GM18873 (cell line): ENCODE measurements at regions not wholly inside any gene's neighbourhood (a gene's known extent, or its start where the extent isn't known, plus 50 kb on each side); places are given as distances from the start of the nearest gene placed in this dataset.
"Not testable (repeated sequence)": the region's sequence is repeated elsewhere in the genome, so short reads cannot be mapped to it uniquely, and the experiment has no call there.

Source experiments
- ATAC-seq: cut with Tn5 transposase; IDR thresholded peaks from one replicate; pipeline ENCODE4 v1.9.1; 2021; ENCODE audit warnings: mild to moderate bottlenecking, moderate library complexity, moderate number of reproducible peaks; ENCODE audit not compliant: unreplicated experiment, low FRiP score

- not testable (repeated sequence) for ATAC-seq
These were observed 298.8 kb upstream of the LRRC3B start for GRCh38 chr3:26323741-26324140.

GRCh38 chr3:26340001-26340400 lies 282.6 kb upstream of the LRRC3B start:
- no peak for ATAC-seq

DNA sequence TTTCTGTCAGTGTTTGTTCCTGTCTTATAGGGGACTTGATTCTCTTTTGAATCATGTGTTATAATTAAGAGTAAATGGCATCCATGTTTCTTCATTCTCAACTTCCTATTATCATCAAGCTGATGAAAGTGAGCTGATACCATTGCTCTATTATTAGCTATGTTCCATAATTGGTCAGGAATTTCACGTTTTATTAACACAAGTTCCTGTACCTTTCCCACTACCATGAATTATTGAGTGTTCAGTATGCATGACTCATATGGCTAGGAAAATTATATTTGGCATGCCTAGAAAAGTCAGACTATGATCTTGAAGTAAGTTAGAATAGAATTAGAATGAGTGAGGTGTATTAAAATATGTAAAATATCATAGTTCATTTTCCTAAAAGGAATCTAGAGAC lies 278.9 kb upstream of the LRRC3B start:
- no peak for ATAC-seq

- no peak for ATAC-seq
These were observed 277.0 kb upstream of the LRRC3B start for GRCh38 chr3:26345613-26346012.

DNA sequence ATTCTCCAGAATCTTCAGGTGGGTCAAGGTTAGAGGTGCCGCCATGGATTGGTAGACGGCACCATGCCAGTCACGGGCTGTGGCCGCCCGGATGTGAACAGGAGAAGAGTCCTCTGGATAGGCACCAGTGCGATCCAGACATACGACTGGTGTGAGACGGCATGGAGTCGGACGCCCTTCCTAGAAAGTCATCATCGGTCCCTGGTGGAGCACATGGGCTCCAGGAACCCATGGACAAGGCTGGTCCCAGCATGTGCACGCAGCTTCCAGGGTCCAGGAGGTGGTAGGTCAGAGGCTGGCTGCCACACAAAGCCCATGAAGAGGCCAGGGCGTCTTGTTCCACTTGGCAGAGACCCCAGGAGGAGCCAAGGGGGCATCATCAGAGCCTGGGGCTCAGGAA lies 276.1 kb upstream of the LRRC3B start:
- no peak for ATAC-seq

- no peak for ATAC-seq
These were observed 275.4 kb upstream of the LRRC3B start for GRCh38 chr3:26347150-26347549.

DNA sequence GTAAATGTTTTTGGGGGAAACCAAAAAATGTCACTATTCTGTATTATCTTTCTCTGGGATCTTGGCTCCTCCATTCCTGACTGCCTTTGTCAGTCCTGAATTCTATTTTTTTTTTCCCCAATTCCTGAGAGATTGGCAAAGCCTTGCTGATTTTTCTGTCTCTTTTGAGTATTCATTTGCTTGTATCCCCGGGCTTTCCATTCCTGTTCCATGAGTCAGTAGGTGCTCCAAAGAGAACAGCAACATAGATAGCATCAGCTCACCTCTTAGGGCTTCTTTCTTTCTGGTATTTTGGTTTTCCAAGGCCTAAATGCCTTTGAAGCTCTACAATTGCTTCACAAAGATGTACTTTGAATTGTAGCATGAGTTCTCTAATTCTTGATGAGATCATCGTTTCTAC lies 271.7 kb upstream of the LRRC3B start:
- no peak for ATAC-seq

GRCh38 chr3:26353097-26353496 lies 269.5 kb upstream of the LRRC3B start:
- no peak for ATAC-seq

DNA sequence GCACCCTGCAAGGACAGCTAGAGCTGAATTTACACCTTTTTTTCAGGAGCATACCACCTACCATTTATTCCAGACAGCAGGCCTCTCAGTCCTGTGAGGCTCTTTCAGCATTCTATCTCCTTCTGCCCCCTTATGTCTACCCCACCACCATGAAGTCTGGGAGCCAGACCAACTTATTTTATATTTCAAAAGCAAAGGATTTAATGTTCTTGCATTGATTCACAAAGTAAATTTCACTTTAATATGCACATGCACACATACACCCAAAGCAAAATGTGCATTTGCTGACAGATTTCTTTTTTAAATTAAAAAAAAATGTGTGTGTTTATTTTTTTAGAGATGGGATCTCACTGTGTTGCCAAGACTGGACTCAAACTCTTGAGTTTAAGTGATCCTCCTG lies 264.2 kb upstream of the LRRC3B start:
- ATAC-seq: no peak

GRCh38 chr3:26365706-26366105 lies 256.9 kb upstream of the LRRC3B start:
- ATAC-seq: no peak

DNA sequence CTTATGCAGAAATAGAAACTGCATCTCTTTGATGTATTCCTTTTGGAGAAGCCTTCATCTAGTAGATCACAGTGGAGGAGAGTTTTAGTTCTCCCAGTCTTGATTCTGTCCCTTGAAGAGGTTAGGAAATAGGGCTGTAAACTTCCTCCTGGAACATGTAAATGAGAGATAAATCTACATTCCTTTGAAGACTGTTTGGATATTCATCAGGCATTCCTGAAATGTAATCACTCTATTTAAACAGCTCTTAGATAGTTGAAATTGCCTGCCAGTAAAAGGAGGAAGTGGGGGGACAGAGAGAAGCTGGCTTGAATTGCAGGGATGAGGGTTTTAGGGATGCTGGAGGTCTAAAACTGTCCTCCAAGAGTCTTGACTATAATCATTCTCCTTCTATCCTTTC lies 254.3 kb upstream of the LRRC3B start:
- no peak for ATAC-seq

DNA sequence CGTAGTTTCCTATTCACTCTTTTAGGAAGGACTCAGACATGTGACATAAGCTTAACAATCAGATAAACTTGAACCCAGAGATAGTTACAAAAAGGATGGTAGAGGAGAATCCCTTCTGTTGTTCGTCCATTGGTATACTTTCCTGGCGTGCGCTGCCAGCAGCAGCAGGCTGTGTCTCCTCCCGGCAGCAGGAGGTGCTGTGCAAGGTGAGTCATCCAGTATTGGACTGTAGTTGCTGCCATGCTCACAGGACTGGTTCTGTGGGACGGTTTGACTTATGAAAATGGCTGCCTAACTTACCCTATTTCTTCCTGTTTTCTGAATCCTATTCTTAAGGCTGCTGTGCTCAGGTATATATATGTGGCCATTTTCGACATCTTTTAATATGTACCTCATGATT lies 253.4 kb upstream of the LRRC3B start:
- no peak for ATAC-seq

DNA sequence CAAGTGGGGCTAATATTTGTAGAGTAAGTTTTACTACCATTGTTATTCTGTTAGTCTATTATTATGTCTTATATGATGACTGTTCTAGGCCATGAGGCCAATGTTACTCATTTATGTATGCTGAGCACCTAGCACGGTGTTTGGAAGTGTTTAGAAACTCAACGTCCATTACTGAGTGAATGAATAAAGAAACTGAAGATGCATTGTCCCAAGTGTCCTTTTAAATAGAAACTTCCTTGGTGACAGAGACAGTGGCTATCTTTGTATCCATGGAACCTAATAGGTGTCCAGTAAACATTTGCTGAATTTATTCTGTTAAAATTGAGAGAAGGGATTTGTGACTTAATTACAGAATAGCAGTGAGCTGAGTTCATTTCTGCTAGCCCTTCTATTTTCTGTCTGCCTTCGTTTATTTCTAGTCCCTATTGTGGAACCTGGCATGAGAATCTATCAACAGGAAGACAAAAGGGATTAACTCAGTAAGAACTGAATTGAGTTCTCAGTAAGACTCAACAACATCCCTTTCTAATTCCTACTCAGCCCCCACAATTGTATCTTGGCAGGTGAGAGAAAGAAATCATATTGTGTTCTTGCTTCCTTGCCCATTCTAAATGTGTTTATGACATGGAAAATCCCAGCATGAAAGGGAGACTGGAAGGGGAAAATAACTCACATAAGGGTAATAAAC lies 246.6 kb upstream of the LRRC3B start:
- ATAC-seq: no peak

DNA sequence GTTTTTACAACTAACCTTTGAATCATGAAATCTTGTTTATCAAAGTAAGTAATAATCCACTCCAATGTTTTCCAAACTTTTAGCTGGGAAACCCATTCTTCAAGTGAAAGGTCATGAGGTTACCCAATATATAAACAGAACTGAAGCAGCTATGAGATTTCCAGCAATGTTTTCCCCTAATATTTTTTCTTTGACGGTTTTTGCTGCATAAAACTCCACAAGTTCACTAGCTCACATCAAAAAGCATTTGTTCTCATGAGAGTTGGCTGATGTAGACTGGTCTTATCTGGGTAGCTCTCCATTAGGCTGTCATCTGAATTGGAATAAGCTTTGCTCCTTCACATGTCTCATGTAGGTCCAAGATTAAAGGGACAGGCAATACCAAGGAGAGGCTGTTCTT lies 241.2 kb upstream of the LRRC3B start:
- no peak for ATAC-seq

DNA sequence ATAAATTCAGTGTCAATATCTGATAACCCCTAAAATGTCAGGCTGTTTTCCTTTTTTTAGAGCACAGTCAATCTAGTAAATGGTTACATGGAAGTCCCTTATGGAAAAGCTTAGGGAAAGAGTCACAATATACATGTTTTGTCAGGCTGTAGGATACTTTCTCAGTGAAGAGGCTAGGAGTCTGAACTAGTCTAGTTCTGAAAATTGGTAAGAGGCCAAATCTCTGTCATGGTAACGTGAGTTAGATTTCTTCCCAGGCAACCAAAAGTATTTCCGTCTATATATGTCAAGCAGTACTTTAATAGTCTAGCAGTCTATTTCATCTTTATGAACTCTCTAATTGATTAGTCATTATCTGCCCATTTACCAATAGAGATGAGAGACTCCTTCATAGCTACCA lies 215.9 kb upstream of the LRRC3B start:
- ATAC-seq: no peak

- ATAC-seq: no peak
These were observed 204.0 kb upstream of the LRRC3B start for GRCh38 chr3:26418553-26418952.

DNA sequence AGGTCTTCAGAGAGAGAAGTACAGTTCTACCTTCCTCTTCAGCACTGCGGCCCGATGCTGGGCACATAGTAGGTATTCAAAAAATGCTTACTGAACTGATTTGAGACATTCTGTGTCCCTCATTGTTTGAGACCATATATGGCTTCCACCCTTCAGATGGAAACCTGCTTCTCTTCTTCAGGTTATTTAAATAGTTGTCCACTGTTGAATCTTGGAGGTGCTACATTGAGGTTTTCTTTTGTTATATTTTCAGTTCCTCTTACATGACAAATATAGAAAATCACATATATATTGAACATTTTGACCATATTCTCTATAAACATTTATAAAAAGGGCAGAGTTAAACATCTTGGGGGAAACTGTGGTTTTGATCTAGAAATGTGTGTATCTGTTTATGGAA lies 200.2 kb upstream of the LRRC3B start:
- no peak for ATAC-seq

GRCh38 chr3:26425076-26425475 lies 197.5 kb upstream of the LRRC3B start:
- ATAC-seq: no peak

DNA sequence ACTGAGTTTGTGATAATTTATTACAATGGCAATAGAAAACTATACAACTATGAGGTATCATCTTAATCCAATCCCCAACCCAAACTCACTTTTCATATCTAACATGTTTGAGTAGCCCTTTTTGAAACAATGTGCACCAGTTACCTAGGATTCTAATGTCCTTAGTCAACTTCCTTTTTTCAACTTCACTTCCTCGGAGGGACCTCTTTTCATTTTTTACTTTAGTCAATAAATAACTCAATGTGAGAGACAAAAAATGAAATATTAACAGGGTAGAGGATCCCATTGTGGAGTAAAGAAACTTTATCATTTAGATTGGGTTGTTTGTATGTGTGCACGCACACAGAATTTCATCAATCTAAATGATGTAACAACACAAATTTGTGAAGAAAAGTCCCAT lies 193.6 kb upstream of the LRRC3B start:
- ATAC-seq: no peak

DNA sequence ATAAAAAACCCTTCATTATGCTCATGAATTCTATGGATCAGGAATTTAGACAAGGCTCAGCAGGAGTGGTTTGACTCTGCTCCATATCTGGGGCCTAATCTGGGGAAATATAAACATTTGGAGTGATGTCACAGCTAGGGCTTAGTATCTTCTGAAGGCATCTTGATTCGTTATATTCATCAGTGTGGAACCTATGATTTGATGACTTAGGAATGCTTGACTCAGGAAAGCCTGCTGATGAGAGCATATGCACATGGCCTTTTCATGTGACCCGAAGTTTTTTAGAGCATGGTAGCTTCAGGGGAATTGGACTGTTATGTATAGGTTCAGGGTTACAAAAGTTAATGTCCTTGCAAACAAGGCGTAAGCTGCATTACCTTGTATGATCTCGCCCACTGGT lies 184.9 kb upstream of the LRRC3B start:
- ATAC-seq: no peak

DNA sequence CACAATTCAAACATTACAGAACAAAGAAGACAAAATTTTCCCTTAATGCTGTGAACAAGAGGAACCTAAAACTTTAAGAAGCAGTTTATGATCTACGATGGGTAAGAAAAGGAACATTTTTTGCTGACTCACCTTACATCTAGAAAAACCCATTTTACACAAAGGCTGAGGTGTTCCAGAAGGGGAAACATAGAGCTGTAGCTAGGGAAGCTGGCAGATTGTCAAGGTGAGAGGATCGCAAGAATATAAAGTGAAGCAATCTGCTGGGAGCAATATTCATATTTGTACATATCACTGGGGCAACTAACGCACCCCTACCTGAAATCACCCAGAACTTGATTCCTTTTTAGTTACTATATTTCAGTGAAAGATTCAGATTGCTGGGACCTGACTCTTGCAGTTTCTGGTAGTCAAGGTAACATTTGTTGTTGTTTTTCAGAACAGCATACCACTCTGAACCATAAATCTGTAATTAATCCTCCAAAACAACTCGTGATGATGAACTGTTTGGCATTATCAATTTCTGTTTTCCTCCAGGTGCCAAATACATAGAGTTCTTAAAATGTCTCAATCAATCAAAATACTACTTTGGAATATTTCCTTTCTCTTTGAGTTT lies 184.1 kb upstream of the LRRC3B start:
- no peak for ATAC-seq
